Testis (tissue), 2 donors: ENCODE measurements at regions not wholly inside any gene's neighbourhood (a gene's known extent, or its start where the extent isn't known, plus 50 kb on each side); places are given as distances from the start of the nearest gene placed in this dataset.
"Not testable (repeated sequence)": the region's sequence is repeated elsewhere in the genome, so short reads cannot be mapped to it uniquely, and the experiment has no call there.

Experiments used
- DNase-seq: peaks from one replicate; pipeline ENCODE4 v3.0.0-alpha.2; 2019
- H3K27ac ChIP-seq, 2 donors: fragments of 200-600 bp; sonication (generic); one replicate each; pipeline ENCODE4 v1.5.1; 2019
- H3K27me3 ChIP-seq: fragments of 200-600 bp; sonication (generic); one replicate; pipeline ENCODE4 v1.5.1; 2019
- H3K36me3 ChIP-seq: fragments of 200-600 bp; sonication (generic); one replicate; pipeline ENCODE4 v1.5.1; 2017; ENCODE audit warnings: low read depth; ENCODE audit errors: missing control alignments
- H3K4me1 ChIP-seq: fragments of 200-600 bp; sonication (generic); one replicate; pipeline ENCODE4 v1.5.1; 2019
- H3K4me3 ChIP-seq, 2 donors: fragments of 200-600 bp; sonication (generic); one replicate each; pipeline ENCODE4 v1.5.1; 2017 to 2019
- H3K9me3 ChIP-seq: fragments of 200-600 bp; sonication (generic); one replicate; pipeline ENCODE4 v1.5.1; 2017
- CTCF ChIP-seq, 3 experiments: fragments of 450-650 bp in 2 of 3; fragments of 200-600 bp in 1 of 3; sonication (generic) in 1 of 3; IDR thresholded peaks; one replicate each; pipeline ENCODE4 v1.5.1; 2016 to 2019; ENCODE audit warnings: antibody characterized with exemption in 3 of 3, mild to moderate bottlenecking in 2 of 3, moderate library complexity in 1 of 3
- POLR2A ChIP-seq: fragments of 450-650 bp; IDR thresholded peaks from one replicate; pipeline ENCODE4 v1.6.1; 2017; ENCODE audit warnings: antibody characterized with exemption, mild to moderate bottlenecking, moderate library complexity
- WGBS, 2 donors: methylation state at CpG; one replicate each; pipeline ENCODE4 v1.1.5; 2018; 5-methylcytosine and 5-hydroxymethylcytosine counted together
- intact Hi-C: fragments of 100-400 bp; cut with DNase I; formaldehyde crosslinking; loops from one replicate; pipeline ENCODE4 v1.15.1; 2023; ENCODE audit warnings: low total_unique reads

GRCh38 chr1:30571380-30571779, 152.0 kb downstream of the MATN1 start:
- intact Hi-C loops, result no loop called here
- 80 to 92% methylated on average over 4 of the region's 4 CpGs for WGBS, 2 donors
- no peak for DNase-seq

GRCh38 chr1:30569384-30569783, 154.0 kb downstream of the MATN1 start:
- TF ChIP-seq POLR2A, result no peak
- TF ChIP-seq CTCF (IDR thresholded peaks at IDR 0.05), result no peak
- 65 to 79% methylated on average over 3 of the region's 3 CpGs for WGBS, 2 donors
- intact Hi-C loops, result no loop called here
- no peak overlapping the region for H3K27ac ChIP-seq
- DNase-seq, result no peak
- H3K27me3 ChIP-seq, result no peaks in the 10 kb centered on the region
- no peaks in the 10 kb centered on the region for H3K4me1 ChIP-seq
- no peaks in the 10 kb centered on the region for H3K36me3 ChIP-seq
- H3K4me3 ChIP-seq, result no peak overlapping the region
- no peaks in the 10 kb centered on the region for H3K9me3 ChIP-seq

More at GRCh38 chr1:30571380-30571779, 152.0 kb downstream of the MATN1 start:
- Histone ChIP-seq H3K27me3 (no peaks in the 10 kb centered on the region), H3K9me3 (no peaks in the 10 kb centered on the region), H3K27ac (no peak overlapping the region), H3K4me3 (no peak overlapping the region), H3K4me1 (no peaks in the 10 kb centered on the region), H3K36me3 (no peaks in the 10 kb centered on the region)
- no peak for TF ChIP-seq CTCF (IDR thresholded peaks at IDR 0.05)
- no peak for TF ChIP-seq POLR2A

GRCh38 chr1:30562559-30562958, 160.8 kb downstream of the MATN1 start:
- no peak for DNase-seq
- Histone ChIP-seq H3K27ac (no peak overlapping the region), H3K4me1 (no peaks in the 10 kb centered on the region), H3K27me3 (no peaks in the 10 kb centered on the region), H3K9me3 (no peaks in the 10 kb centered on the region), H3K4me3 (no peak overlapping the region), H3K36me3 (no peaks in the 10 kb centered on the region)
- TF ChIP-seq CTCF (IDR thresholded peaks at IDR 0.05) (no peak), POLR2A (no peak)
- intact Hi-C loops, result no loop called here

GRCh38 chr1:30551603-30552002, 171.8 kb downstream of the MATN1 start:
- DNase-seq, result no peak
- Histone ChIP-seq H3K36me3 (no peaks in the 10 kb centered on the region), H3K9me3 (no peaks in the 10 kb centered on the region), H3K27me3 (no peaks in the 10 kb centered on the region), H3K4me3 (no peak overlapping the region), H3K27ac (no peak overlapping the region), H3K4me1 (no peaks in the 10 kb centered on the region)
- TF ChIP-seq CTCF (IDR thresholded peaks at IDR 0.05) (no peak), POLR2A (no peak)
- intact Hi-C loops, result no loop called here
- 93 to 94% methylated on average over 6 to 8 of the region's 8 CpGs for WGBS, 2 donors

- no peak overlapping the region for H3K27ac ChIP-seq
- no peaks in the 10 kb centered on the region for H3K36me3 ChIP-seq
- H3K27me3 ChIP-seq, result no peaks in the 10 kb centered on the region
- intact Hi-C loops, result no loop called here
- TF ChIP-seq CTCF (IDR thresholded peaks at IDR 0.05) (no peak), POLR2A (no peak)
- no peak for DNase-seq
- no peaks in the 10 kb centered on the region for H3K4me1 ChIP-seq
- no peak overlapping the region for H3K4me3 ChIP-seq
- 65 to 78% methylated on average over 5 to 11 of the region's 11 CpGs for WGBS, 2 donors
- no peaks in the 10 kb centered on the region for H3K9me3 ChIP-seq
These were observed 172.8 kb downstream of the MATN1 start for GRCh38 chr1:30550365-30551220.

- H3K27me3 ChIP-seq, intact Hi-C loops, H3K4me3 ChIP-seq, H3K27ac ChIP-seq, H3K36me3 ChIP-seq, H3K9me3 ChIP-seq, DNase-seq, H3K4me1 ChIP-seq: not testable (repeated sequence)
- WGBS, 2 donors, result 76 to 94% methylated on average over 1 of the region's 1 CpG
These were observed 173.5 kb downstream of the MATN1 start for GRCh38 chr1:30549872-30550271.
